B cell (primary cell): ENCODE measurements at regions not wholly inside any gene's neighbourhood (a gene's known extent, or its start where the extent isn't known, plus 50 kb on each side); places are given as distances from the start of the nearest gene placed in this dataset.

Experiments used
- ATAC-seq: fragments of 200-7000 bp; cut with Tn5 transposase; one replicate; pipeline ENCODE4 v1.10.0; 2021; ENCODE audit warnings: low read depth, mild to moderate bottlenecking, moderate number of reproducible peaks, moderate library complexity
- CTCF ChIA-PET: fragments of 350-600 bp; sonication (Branson Sonifier 250); formaldehyde crosslinking; loops from one replicate; lab custom pipeline; 2021; ENCODE audit warnings: antibody characterized with exemption, inconsistent platforms; lab: Charles Lee
- POLR2A ChIA-PET: fragments of 350-600 bp; sonication (Branson Sonifier 250); formaldehyde crosslinking; loops from one replicate; lab custom pipeline; 2021; ENCODE audit warnings: antibody characterized with exemption; lab: Charles Lee
- DNase-seq: peaks from one replicate; pipeline ENCODE4 v3.0.0; 2013
- H2AFZ ChIP-seq: 2 replicates; pipeline ENCODE4 v1.6.1; 2012; ENCODE audit warnings: mild to moderate bottlenecking, low read depth, low read length; ENCODE audit not compliant: insufficient read depth, poor library complexity, severe bottlenecking
- H3K27ac ChIP-seq, 2 donors: 1 replicate in 1 of 2; 2 replicates in 1 of 2; pipeline ENCODE4 v1.5.1; 2012 to 2013; ENCODE audit warnings: low read length in 2 of 2, mild to moderate bottlenecking in 2 of 2, moderate library complexity in 1 of 2
- H3K27me3 ChIP-seq, 4 experiments: fragments of 200-600 bp in 1 of 4; sonication (generic) in 1 of 4; replicated peaks in 1 of 4; 1 replicate in 2 of 4; 2 replicates in 2 of 4; pipeline versions ENCODE4 v1.6.1 to v1.7.0; 2013 to 2016; ENCODE audit warnings: low read length in 3 of 4, mild to moderate bottlenecking in 2 of 4, mixed read lengths in 1 of 4, moderate library complexity in 1 of 4; ENCODE audit not compliant: insufficient read depth in 4 of 4, control insufficient read depth in 3 of 4; ENCODE audit errors: control extremely low read depth in 1 of 4
- H3K36me3 ChIP-seq, 2 experiments: replicated peaks in 1 of 2; 1 replicate in 1 of 2; 2 replicates in 1 of 2; pipeline versions ENCODE4 v1.6.1 to v1.7.1; 2013; ENCODE audit warnings: low read length in 1 of 2; ENCODE audit not compliant: insufficient read depth in 2 of 2, control insufficient read depth in 1 of 2; ENCODE audit errors: control extremely low read depth in 1 of 2, extremely low read depth in 1 of 2
- H3K4me1 ChIP-seq, 2 donors: fragments of 200-600 bp in 1 of 2; sonication (generic) in 1 of 2; 1 replicate in 1 of 2; 2 replicates in 1 of 2; pipeline versions ENCODE4 v1.5.1 to v1.6.1; 2013 to 2017; ENCODE audit warnings: low read length in 2 of 2; ENCODE audit not compliant: control insufficient read depth in 2 of 2, insufficient read depth in 2 of 2
- H3K4me2 ChIP-seq: replicated peaks from 2 replicates; pipeline ENCODE3; 2012; ENCODE audit warnings: mild to moderate bottlenecking, low read depth, low read length; ENCODE audit not compliant: poor library complexity, severe bottlenecking
- H3K4me3 ChIP-seq, 5 experiments: fragments of 200-600 bp in 1 of 5; sonication (generic) in 1 of 5; 1 replicate in 3 of 5; 2 replicates in 2 of 5; pipeline versions ENCODE4 v1.5.1 to v1.7.0; 2011 to 2016; ENCODE audit warnings: low read length in 4 of 5, mild to moderate bottlenecking in 4 of 5, low read depth in 2 of 5, control low read depth in 1 of 5, moderate library complexity in 1 of 5; ENCODE audit not compliant: insufficient read depth in 1 of 5; ENCODE audit errors: control extremely low read depth in 1 of 5, extremely low read depth in 1 of 5
- H3K79me2 ChIP-seq: fragments of 200-600 bp; sonication (generic); one replicate; pipeline ENCODE4 v1.6.0; 2016; ENCODE audit warnings: low read length; ENCODE audit not compliant: control insufficient read depth, insufficient read depth
- H3K9ac ChIP-seq: fragments of 200-600 bp; sonication (generic); 2 replicates; pipeline ENCODE4 v1.6.1; 2017; ENCODE audit warnings: mild to moderate bottlenecking, low read length, moderate library complexity
- H3K9me3 ChIP-seq, 3 donors: one replicate each; pipeline versions ENCODE4 v1.6.1 to v1.7.1; 2013; ENCODE audit warnings: low read length in 2 of 3; ENCODE audit not compliant: control insufficient read depth in 2 of 3, insufficient read depth in 1 of 3; ENCODE audit errors: control extremely low read depth in 1 of 3
- H4K20me1 ChIP-seq: 2 replicates; pipeline ENCODE4 v1.6.0; 2012; ENCODE audit warnings: mild to moderate bottlenecking, low read length; ENCODE audit not compliant: insufficient read depth, control insufficient read depth, poor library complexity, severe bottlenecking
- H3K27ac Mint-ChIP-seq: one replicate; pipeline ENCODE4 v1.8.0; 2021; ENCODE audit warnings: mixed read lengths
- H3K27me3 Mint-ChIP-seq: one replicate; pipeline ENCODE4 v1.8.0; 2021; ENCODE audit warnings: mixed read lengths
- H3K4me1 Mint-ChIP-seq: one replicate; pipeline ENCODE4 v1.8.0; 2021; ENCODE audit warnings: mixed read lengths
- H3K4me3 Mint-ChIP-seq: one replicate; pipeline ENCODE4 v1.8.0; 2021; ENCODE audit warnings: mixed read lengths
- H3K9me3 Mint-ChIP-seq: one replicate; pipeline ENCODE4 v1.8.0; 2022; ENCODE audit warnings: mixed read lengths; ENCODE audit not compliant: insufficient read depth
- EZH2 ChIP-seq: IDR thresholded peaks from 2 replicates; pipeline ENCODE4 v1.6.1; 2012; ENCODE audit warnings: borderline replicate concordance, low read depth, mild to moderate bottlenecking, moderate library complexity, low read length; ENCODE audit not compliant: insufficient read depth, poor library complexity, severe bottlenecking
- WGBS: methylation state at CpG from one replicate; pipeline ENCODE4 v1.1.5; 2013; ENCODE audit warnings: missing lambda C conversion rate; ENCODE audit not compliant: insufficient coverage; 5-methylcytosine and 5-hydroxymethylcytosine counted together
- intact Hi-C: fragments of 100-400 bp; cut with micrococcal nuclease; formaldehyde crosslinking; loops from one replicate; pipeline ENCODE4 v1.10.0; 2022
- TF ChIP-seq, protein P1 (sequence below): fragments of 200-600 bp; IDR thresholded peaks from one replicate; pipeline ENCODE4 v1.8.0; 2022; ENCODE audit warnings: antibody characterized with exemption, mild to moderate bottlenecking

DNA sequence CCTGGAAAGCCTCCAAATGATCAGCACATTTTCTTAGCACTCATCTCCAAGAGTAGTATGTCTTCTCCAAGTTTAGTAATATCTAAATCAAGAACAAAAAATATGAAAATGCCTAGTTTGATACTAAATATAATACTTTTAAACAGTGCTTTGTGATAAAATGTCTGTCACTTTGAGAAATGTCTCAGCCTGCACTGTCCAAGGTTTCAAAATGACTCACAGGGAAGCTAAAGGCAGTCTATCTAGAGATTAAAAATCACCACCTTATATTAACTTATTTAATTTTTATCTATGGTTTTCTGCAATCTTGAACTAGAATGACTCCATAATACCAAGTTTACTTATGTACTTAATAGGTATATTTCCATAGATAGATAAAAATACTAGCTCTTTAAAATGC, 633.0 kb upstream of the C9orf72 start:
- H2AFZ ChIP-seq, result no peak overlapping the region
- no peak overlapping the region for H3K9ac ChIP-seq
- ATAC-seq, result no peak
- H3K9me3 Mint-ChIP-seq, result peaks cover 2% of the 10 kb centered on the region
- CTCF ChIA-PET, result no interaction called here
- no peaks in the 10 kb centered on the region for H3K36me3 ChIP-seq
- POLR2A ChIA-PET, result no interaction called here
- no peaks in the 10 kb centered on the region for H3K27me3 Mint-ChIP-seq
- intact Hi-C loops, result no loop called here
- H4K20me1 ChIP-seq, result no peaks in the 10 kb centered on the region
- H3K4me1 Mint-ChIP-seq, result no peaks in the 10 kb centered on the region
- no peak overlapping the region for H3K4me3 ChIP-seq
- no peaks in the 10 kb centered on the region for H3K27me3 ChIP-seq
- H3K27ac Mint-ChIP-seq, result no peak overlapping the region
- DNase-seq, result no peak
- TF ChIP-seq, protein P1, sequence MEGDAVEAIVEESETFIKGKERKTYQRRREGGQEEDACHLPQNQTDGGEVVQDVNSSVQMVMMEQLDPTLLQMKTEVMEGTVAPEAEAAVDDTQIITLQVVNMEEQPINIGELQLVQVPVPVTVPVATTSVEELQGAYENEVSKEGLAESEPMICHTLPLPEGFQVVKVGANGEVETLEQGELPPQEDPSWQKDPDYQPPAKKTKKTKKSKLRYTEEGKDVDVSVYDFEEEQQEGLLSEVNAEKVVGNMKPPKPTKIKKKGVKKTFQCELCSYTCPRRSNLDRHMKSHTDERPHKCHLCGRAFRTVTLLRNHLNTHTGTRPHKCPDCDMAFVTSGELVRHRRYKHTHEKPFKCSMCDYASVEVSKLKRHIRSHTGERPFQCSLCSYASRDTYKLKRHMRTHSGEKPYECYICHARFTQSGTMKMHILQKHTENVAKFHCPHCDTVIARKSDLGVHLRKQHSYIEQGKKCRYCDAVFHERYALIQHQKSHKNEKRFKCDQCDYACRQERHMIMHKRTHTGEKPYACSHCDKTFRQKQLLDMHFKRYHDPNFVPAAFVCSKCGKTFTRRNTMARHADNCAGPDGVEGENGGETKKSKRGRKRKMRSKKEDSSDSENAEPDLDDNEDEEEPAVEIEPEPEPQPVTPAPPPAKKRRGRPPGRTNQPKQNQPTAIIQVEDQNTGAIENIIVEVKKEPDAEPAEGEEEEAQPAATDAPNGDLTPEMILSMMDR, result no peak
- TF ChIP-seq EZH2, result no peak
- no peak overlapping the region for H3K4me3 Mint-ChIP-seq
- no peak overlapping the region for H3K4me2 ChIP-seq
- no peaks in the 10 kb centered on the region for H3K9me3 ChIP-seq
- no peaks in the 10 kb centered on the region for H3K4me1 ChIP-seq
- H3K27ac ChIP-seq, result no peak overlapping the region
- no peaks in the 10 kb centered on the region for H3K79me2 ChIP-seq

DNA sequence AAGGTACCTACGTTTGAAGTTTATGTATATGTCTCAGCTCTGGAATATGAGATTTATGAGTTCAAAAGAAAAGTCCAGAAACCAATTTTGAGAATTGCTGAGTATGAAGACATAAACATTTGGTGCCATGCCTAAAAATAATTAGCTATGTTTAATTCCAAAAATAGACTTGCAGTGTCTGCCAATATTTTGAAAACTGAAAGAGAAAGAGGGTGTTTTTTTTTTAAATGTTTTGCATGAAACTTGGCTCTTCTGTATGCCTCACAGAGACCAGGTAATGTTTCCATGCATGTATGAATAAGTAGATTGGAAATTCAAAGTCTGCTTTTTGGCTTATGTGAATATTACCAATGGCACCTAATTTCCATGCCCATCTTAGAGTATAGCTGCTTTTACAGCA, 634.4 kb upstream of the C9orf72 start:
- H3K27ac ChIP-seq, result no peak overlapping the region
- no peaks in the 10 kb centered on the region for H3K4me1 Mint-ChIP-seq
- no peaks in the 10 kb centered on the region for H3K27me3 Mint-ChIP-seq
- H4K20me1 ChIP-seq, result no peaks in the 10 kb centered on the region
- H3K27ac Mint-ChIP-seq, result no peak overlapping the region
- WGBS, result no CpG with 5 or more reads among the region's 1 CpG
- no peak overlapping the region for H2AFZ ChIP-seq
- no peak overlapping the region for H3K4me3 Mint-ChIP-seq
- intact Hi-C loops, result no loop called here
- ATAC-seq (no peak), DNase-seq (no peak)
- no peaks in the 10 kb centered on the region for H3K9me3 ChIP-seq
- no peak overlapping the region for H3K4me3 ChIP-seq
- no peaks in the 10 kb centered on the region for H3K36me3 ChIP-seq
- no peaks in the 10 kb centered on the region for H3K27me3 ChIP-seq
- ChIA-PET CTCF (no interaction called here), POLR2A (no interaction called here)
- no peak overlapping the region for H3K4me2 ChIP-seq
- H3K4me1 ChIP-seq, result no peaks in the 10 kb centered on the region
- TF ChIP-seq, protein P1, result no peak
- TF ChIP-seq EZH2, result no peak
- H3K79me2 ChIP-seq, result no peaks in the 10 kb centered on the region
- H3K9me3 Mint-ChIP-seq, result no peaks in the 10 kb centered on the region
- H3K9ac ChIP-seq, result no peak overlapping the region
